Occipital lobe (tissue), 1 donor: ENCODE measurements at regions not wholly inside any gene's neighbourhood (a gene's known extent, or its start where the extent isn't known, plus 50 kb on each side); places are given as distances from the start of the nearest gene placed in this dataset.
"Not testable (repeated sequence)": the region's sequence is repeated elsewhere in the genome, so short reads cannot be mapped to it uniquely, and the experiment has no call there.

Source experiments
- DNase-seq: peaks from one replicate; lab custom pipeline; 2025; lab: John Stamatoyannopoulos, UW

- no peak for DNase-seq
Observed at GRCh38 chr11:80719292-80719646, 1278.4 kb upstream of the TENM4 start.

GRCh38 chr11:80718611-80719291 lies 1277.9 kb upstream of the TENM4 start:
- no peak for DNase-seq

DNA sequence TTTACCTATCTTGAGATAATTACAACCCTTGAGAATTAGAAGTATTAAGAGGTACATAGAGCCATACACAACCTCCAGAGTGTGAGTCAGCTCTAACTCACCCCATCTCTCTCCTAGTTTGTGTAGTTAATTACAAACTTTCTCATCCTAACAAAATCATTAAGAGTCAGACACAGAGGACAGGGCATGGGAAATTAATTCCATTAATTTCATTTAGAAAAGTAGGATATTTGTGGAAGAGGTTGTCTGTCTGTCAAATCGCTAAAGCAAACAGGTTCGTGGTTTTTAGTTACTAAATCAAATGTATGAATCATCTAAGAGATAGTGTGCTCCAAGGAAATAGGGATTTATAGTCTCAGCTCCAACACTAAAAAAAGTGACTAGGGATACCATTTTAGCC lies 1261.4 kb upstream of the TENM4 start:
- no peak for DNase-seq

GRCh38 chr11:80700386-80700785 lies 1259.6 kb upstream of the TENM4 start:
- DNase-seq: no peak

DNA sequence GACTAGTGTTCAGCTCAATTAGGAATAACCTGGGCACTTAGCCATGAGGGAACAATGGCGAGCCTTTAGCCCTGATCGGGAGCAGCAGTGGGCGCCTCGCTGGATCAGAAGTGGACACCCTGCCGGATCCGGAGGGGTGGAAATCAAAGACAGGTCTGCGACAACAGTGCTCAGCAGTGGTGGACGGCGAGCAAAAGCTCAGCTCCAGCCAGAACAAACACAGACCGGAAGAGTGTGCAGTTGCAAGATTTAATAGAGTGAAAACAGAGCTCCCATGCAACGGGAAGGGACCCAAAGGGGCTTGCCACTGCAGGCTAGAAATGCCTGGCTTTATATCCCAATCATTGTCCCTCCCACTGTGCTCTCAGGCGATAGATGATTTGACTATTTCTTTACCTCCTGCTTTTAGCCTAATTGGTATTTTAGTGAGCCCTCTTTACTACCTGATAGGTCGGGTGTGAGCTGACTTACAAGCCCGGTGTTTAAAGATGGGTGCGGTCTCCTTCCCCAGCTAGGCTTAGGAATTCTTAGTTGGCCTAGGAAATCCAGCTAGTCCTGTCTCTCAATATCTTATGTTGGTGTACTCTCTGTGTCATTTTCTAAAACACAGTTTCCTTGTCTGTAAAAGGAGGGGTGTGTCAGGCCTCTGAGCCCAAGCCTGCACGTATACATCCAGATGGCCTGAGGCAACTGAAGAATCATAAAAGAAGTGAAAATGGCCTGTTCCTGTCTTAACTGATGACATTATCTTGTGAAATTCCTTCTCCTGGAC lies 1258.8 kb upstream of the TENM4 start:
- not testable (repeated sequence) for DNase-seq

DNA sequence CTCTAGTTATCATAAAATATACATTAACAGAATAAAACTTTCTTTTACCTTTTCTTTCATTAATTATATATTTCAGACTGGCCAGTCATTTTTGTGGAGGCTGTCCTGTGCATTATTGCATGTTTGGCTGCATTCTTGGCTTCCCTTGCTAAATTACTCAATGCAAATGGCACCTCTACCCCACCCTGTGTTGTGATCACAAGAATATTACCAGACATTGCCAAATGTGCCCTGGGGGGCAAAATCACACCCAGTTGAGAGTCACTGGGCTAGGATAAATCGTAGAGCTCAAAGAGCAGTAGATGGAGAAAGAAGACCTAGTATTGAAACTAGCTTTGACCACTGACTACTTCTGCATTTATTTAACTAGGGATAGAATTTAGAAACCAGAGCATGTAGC lies 1257.8 kb upstream of the TENM4 start:
- DNase-seq: no peak

DNA sequence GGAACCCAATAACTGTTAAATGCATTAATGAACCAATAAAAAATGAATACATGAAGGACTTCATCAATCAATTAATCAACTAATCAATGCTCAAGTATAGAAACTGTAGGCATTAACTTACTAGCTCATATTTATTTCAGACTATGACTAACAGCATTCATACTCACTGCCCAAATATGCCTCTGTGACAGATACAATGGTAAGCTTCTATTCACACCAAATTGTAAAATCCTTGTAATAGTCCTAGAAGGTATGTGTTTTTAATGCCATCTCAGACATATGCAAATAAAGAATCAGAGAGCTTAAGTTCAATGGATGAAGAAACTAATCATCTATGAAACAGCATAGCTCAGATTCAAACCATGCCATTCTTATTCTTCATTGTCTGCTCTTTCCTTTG lies 1253.6 kb upstream of the TENM4 start:
- no peak for DNase-seq

GRCh38 chr11:80687941-80688340 lies 1247.1 kb upstream of the TENM4 start:
- DNase-seq: no peak

- no peak for DNase-seq
Observed at GRCh38 chr11:80686889-80687288, 1246.1 kb upstream of the TENM4 start.

- no peak for DNase-seq
Observed at GRCh38 chr11:80673566-80673965, 1232.7 kb upstream of the TENM4 start.

DNA sequence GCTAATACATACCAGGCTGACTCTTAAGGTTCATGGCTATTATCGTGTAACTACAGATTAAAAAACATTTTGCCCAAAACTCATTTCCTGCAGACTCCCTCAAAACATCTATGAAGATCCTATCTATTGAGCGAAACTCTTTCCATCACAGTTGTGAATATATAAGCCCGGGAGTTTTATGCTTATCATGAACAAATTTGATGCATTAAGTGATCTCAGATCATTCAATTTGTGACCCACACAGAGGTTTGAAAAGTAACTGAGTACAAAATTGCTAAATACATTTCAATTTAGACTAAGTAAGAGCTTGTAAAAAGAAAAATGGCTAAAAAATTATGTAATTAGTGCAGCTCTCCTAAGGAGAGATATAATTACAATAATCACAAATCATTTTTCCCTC lies 1228.8 kb upstream of the TENM4 start:
- DNase-seq: no peak

- no peak for DNase-seq
Observed at GRCh38 chr11:80668039-80668438, 1227.2 kb upstream of the TENM4 start.

DNA sequence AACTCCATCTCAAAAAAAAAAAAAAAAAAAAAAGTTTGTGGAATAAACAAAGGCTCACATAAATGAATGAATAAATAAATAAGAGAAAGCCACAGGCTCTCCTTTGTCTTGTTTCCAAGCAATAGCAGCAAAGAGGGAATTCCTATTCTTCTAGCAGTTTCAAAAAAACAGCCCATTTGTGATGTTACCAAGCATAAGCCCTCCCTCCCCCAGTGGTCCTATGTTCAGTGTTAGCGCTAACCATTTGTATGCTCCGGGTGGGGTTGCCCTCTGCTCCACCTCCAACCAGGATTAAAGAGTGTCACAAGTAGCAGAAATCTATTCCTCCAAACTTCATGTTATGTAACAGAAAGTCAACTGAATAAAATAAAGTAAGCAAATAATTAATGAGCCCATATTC lies 1215.0 kb upstream of the TENM4 start:
- DNase-seq: no peak

GRCh38 chr11:80650966-80651365 lies 1210.1 kb upstream of the TENM4 start:
- no peak for DNase-seq

DNA sequence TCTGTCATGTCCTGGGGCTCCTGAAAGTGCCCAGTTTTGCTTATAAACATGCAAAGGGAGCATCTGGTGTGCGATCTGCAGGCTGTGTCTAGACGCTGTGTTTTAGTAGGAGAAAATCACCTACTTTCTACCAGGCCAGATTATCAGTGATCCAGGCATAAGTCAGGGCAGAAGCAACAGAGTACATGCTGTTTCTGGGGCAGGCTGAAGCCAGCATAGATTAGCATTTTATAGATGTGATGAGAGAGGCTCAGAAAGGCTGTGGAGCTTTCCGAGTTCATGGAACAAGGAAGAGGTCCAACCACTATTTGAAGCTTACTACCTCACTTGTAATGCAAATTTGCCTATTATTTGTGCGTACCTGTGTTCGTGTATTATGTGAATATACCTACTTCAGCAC lies 1208.4 kb upstream of the TENM4 start:
- no peak for DNase-seq

- no peak for DNase-seq
Observed at GRCh38 chr11:80638296-80638695, 1197.5 kb upstream of the TENM4 start.

GRCh38 chr11:80637571-80637970 lies 1196.7 kb upstream of the TENM4 start:
- no peak for DNase-seq

DNA sequence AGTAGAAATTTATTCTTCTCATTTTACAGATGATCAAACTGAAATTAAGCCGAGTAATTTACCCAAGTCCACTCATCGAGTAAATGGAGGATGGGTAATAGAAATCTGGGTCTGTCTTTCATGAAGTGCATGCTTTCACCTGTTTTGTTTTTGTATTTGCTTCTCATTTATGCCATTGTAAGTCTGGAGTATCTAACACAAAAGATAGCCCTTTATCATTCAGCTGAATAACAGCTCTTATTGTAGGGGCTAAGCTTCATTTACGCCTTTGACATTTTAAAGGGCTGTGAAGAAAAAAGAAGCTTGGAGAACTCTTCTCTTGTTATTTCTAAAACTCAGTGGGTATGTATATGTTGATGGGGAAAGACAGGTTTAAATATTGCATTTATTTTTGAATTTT lies 1196.2 kb upstream of the TENM4 start:
- DNase-seq: no peak

DNA sequence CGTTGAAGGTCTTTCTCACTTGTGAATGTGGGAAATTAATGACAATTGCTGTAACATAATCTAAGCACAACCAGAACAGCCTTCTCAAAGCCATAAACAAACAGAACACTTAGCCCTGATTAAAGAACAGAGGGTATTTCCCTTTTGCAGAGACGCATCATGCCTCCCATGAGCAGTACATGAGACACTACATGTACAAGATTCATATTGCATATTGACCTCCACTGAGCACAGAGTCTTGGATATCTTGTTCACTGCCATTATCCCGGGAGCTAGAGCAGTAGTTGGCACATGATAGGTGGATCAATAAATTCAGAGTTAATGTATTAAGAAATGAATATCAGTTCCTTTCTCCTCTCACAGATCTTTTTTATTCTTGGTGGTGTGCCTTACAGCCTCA lies 1194.3 kb upstream of the TENM4 start:
- no peak for DNase-seq

DNA sequence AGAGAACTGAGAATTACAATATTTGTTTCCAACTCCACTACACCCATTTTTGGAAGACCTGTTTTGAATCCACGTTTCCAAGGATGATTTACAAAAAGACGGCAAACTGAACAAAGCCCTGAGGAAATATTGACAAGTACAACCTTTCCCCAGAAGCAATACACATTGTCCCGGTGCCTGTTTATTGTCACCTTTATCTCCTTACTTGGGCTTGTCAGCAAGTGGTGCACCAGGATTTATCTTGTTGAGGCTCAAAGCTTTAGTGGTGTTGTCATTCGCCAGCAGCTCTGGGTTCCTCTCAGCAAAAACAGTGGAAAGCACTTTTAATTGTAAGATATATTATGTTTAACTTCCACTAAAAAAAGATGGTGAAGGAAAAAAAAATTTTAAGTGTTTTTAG lies 1191.9 kb upstream of the TENM4 start:
- DNase-seq: no peak

GRCh38 chr11:80632156-80632555 lies 1191.3 kb upstream of the TENM4 start:
- no peak for DNase-seq

- DNase-seq: no peak
Observed at GRCh38 chr11:80629466-80629865, 1188.6 kb upstream of the TENM4 start.

DNA sequence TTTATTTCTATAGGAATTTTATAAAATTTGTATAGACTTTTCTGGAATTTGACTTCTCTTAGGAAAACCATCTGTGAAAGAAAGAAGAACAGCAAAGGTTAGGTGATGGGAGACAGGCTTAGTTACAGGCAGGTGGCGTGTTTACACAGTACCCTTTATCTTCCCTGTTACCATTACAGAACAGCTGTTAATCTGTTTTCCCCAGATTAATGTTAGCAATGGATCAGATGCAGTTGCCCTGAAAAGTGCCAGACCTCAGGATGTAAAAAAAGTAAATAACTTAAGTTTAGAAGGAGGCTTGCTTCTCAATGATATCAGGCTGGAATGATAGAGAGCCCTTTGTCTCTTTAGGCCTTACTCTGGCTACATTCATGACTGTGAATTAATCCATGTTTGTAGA lies 1186.5 kb upstream of the TENM4 start:
- no peak for DNase-seq
